ENCODE measurements at regions not wholly inside any gene's neighbourhood (a gene's known extent, or its start where the extent isn't known, plus 50 kb on each side); places are given as distances from the start of the nearest gene placed in this dataset.

- POLR2A ChIA-PET (ENCODE audit: low non-redundant PET): no interaction called here
- no TSS peak for BruUV-seq (replicated peaks)
- no peak for DNase-seq (ENCODE audit: low spot score)
- CTCF ChIA-PET: no interaction called here
- no peaks in the 10 kb centered on the region for H3K36me3 ChIP-seq (ENCODE audit: insufficient read depth, low read length, poor library complexity, severe bottlenecking)
- H3K4me3 ChIP-seq (ENCODE audit: low read depth, low read length, poor library complexity, severe bottlenecking): no peak overlapping the region
- H3K9me3 ChIP-seq (ENCODE audit: low read depth, low read length, poor library complexity, severe bottlenecking): no peaks in the 10 kb centered on the region
- intact Hi-C loops (cut with micrococcal nuclease; ENCODE audit: unreplicated experiment): no loop called here
- no peaks in the 10 kb centered on the region for H3K4me1 ChIP-seq (ENCODE audit: insufficient read depth, low read length, poor library complexity, severe bottlenecking)
- no peaks in the 10 kb centered on the region for H3K27me3 ChIP-seq (replicated peaks; ENCODE audit: insufficient read depth, low read depth, low read length, poor library complexity)
- TF ChIP-seq EZH2 (IDR thresholded peaks at IDR 0.05; ENCODE audit: borderline replicate concordance, low read depth, low read length, poor library complexity, severe bottlenecking) (no peak), CTCF (conservative IDR thresholded peaks at IDR 0.05; ENCODE audit: low read depth, low read length) (no peak)
- no peak overlapping the region for H3K27ac ChIP-seq (ENCODE audit: low read depth, low read length, poor library complexity, severe bottlenecking)
Observed at GRCh38 chr13:68023838-68024581, 793.9 kb upstream of the PCDH9 start.

- no TSS peak for BruUV-seq (replicated peaks)
- intact Hi-C loops (cut with micrococcal nuclease; ENCODE audit: unreplicated experiment): no loop called here
- H3K4me1 ChIP-seq (ENCODE audit: insufficient read depth, low read length, poor library complexity, severe bottlenecking): no peaks in the 10 kb centered on the region
- TF ChIP-seq EZH2 (IDR thresholded peaks at IDR 0.05; ENCODE audit: borderline replicate concordance, low read depth, low read length, poor library complexity, severe bottlenecking) (no peak), CTCF (conservative IDR thresholded peaks at IDR 0.05; ENCODE audit: low read depth, low read length) (no peak)
- no peak overlapping the region for H3K4me3 ChIP-seq (ENCODE audit: low read depth, low read length, poor library complexity, severe bottlenecking)
- H3K36me3 ChIP-seq (ENCODE audit: insufficient read depth, low read length, poor library complexity, severe bottlenecking): no peaks in the 10 kb centered on the region
- DNase-seq (ENCODE audit: low spot score): no peak
- no peaks in the 10 kb centered on the region for H3K27me3 ChIP-seq (replicated peaks; ENCODE audit: insufficient read depth, low read depth, low read length, poor library complexity)
- CTCF ChIA-PET: no interaction called here
- POLR2A ChIA-PET (ENCODE audit: low non-redundant PET): no interaction called here
- no peak overlapping the region for H3K27ac ChIP-seq (ENCODE audit: low read depth, low read length, poor library complexity, severe bottlenecking)
- H3K9me3 ChIP-seq (ENCODE audit: low read depth, low read length, poor library complexity, severe bottlenecking): no peaks in the 10 kb centered on the region
Observed at GRCh38 chr13:68019901-68020300, 789.8 kb upstream of the PCDH9 start.

- Histone ChIP-seq H3K9me3 (ENCODE audit: low read depth, low read length, poor library complexity, severe bottlenecking) (no peaks in the 10 kb centered on the region), H3K4me3 (ENCODE audit: low read depth, low read length, poor library complexity, severe bottlenecking) (no peak overlapping the region), H3K36me3 (ENCODE audit: insufficient read depth, low read length, poor library complexity, severe bottlenecking) (no peaks in the 10 kb centered on the region), H3K4me1 (ENCODE audit: insufficient read depth, low read length, poor library complexity, severe bottlenecking) (no peaks in the 10 kb centered on the region), H3K27ac (ENCODE audit: low read depth, low read length, poor library complexity, severe bottlenecking) (no peak overlapping the region), H3K27me3 (replicated peaks; ENCODE audit: insufficient read depth, low read depth, low read length, poor library complexity) (no peaks in the 10 kb centered on the region)
- BruUV-seq (replicated peaks): no TSS peak
- CTCF ChIA-PET: no interaction called here
- POLR2A ChIA-PET (ENCODE audit: low non-redundant PET): no interaction called here
- DNase-seq (ENCODE audit: low spot score): no peak
- no peak for TF ChIP-seq EZH2 (IDR thresholded peaks at IDR 0.05; ENCODE audit: borderline replicate concordance, low read depth, low read length, poor library complexity, severe bottlenecking)
- no peak for TF ChIP-seq CTCF (conservative IDR thresholded peaks at IDR 0.05; ENCODE audit: low read depth, low read length)
- intact Hi-C loops (cut with micrococcal nuclease; ENCODE audit: unreplicated experiment): no loop called here
Observed at GRCh38 chr13:68009546-68009945, 779.4 kb upstream of the PCDH9 start.

All from A673 (cell line).